HUES64 (cell line): ENCODE measurements at regions not wholly inside any gene's neighbourhood (a gene's known extent, or its start where the extent isn't known, plus 50 kb on each side); places are given as distances from the start of the nearest gene placed in this dataset.

ENCODE experiments used
- H3K27ac ChIP-seq: 2 replicates; pipeline ENCODE4 v1.7.0; 2013; ENCODE audit warnings: low read depth, low read length, inconsistent platforms
- H3K27me3 ChIP-seq: 2 replicates; pipeline ENCODE4 v1.6.1; 2013; ENCODE audit warnings: mild to moderate bottlenecking, low read length; ENCODE audit not compliant: insufficient read depth
- H3K36me3 ChIP-seq: 2 replicates; pipeline ENCODE4 v1.6.1; 2013; ENCODE audit warnings: mild to moderate bottlenecking, low read length; ENCODE audit not compliant: insufficient read depth
- H3K4me1 ChIP-seq: 2 replicates; pipeline ENCODE4 v1.6.1; 2013; ENCODE audit warnings: mild to moderate bottlenecking, low read length, moderate library complexity; ENCODE audit not compliant: insufficient read depth
- H3K4me3 ChIP-seq: 2 replicates; pipeline ENCODE4 v1.5.1; 2013; ENCODE audit warnings: mild to moderate bottlenecking, low read length, moderate library complexity
- H3K9ac ChIP-seq: 2 replicates; pipeline ENCODE4 v1.6.1; 2013; ENCODE audit warnings: mild to moderate bottlenecking, low read depth, low read length
- H3K9me3 ChIP-seq: 2 replicates; pipeline ENCODE4 v1.6.1; 2013; ENCODE audit warnings: low read depth, low read length; ENCODE audit not compliant: insufficient read depth
- WGBS: fragments of 150-250, 120-280 bp; methylation state at CpG from one replicate; pipeline ENCODE4 v1.1.7; 2013; ENCODE audit warnings: missing lambda C conversion rate; 5-methylcytosine and 5-hydroxymethylcytosine counted together

- Histone ChIP-seq H3K9ac (no peak overlapping the region), H3K4me1 (no peaks in the 10 kb centered on the region), H3K9me3 (no peaks in the 10 kb centered on the region), H3K27ac (no peak overlapping the region), H3K27me3 (no peaks in the 10 kb centered on the region), H3K4me3 (no peak overlapping the region), H3K36me3 (no peaks in the 10 kb centered on the region)
- WGBS, result 20% methylated on average over 1 of the region's 1 CpG
These were observed 700.0 kb upstream of the PCDH15 start for GRCh38 chr10:55500931-55501559.

DNA sequence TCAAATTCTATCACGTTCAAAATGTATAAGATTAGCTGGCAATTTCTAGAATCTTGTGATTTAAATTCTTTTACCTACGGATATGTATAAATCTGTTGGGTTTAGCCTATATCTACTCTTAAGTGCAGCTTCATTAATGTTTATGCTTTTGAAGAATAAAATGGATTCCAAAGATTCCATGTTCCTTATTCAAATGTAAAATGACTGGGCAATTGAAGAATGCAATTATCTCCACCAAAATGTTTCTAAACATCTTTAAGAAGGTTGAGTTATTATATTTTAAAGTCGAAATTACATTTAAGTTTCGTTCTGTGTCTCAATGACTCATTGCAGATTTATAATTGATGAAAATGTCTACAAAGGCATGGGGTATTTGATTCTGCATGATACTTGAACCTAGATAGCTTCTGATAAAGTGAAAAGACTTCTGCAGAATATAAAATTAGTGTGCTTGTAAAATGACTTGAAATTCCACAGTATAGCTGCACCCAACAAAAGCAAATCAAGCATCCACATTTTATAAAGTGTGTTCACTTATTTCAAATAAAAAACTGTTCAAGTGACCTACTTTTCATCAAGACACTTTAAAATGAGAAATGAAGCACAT lies 697.0 kb upstream of the PCDH15 start:
- Histone ChIP-seq H3K9me3 (no peaks in the 10 kb centered on the region), H3K36me3 (no peaks in the 10 kb centered on the region), H3K27me3 (no peaks in the 10 kb centered on the region), H3K9ac (no peak overlapping the region), H3K4me3 (no peak overlapping the region), H3K27ac (no peak overlapping the region), H3K4me1 (no peaks in the 10 kb centered on the region)
- 94% methylated on average over 4 of the region's 4 CpGs for whole genome bisulfite sequencing

- Histone ChIP-seq H3K4me3 (no peak overlapping the region), H3K36me3 (no peaks in the 10 kb centered on the region), H3K9ac (no peak overlapping the region), H3K4me1 (no peaks in the 10 kb centered on the region), H3K27ac (no peak overlapping the region), H3K9me3 (no peaks in the 10 kb centered on the region), H3K27me3 (no peaks in the 10 kb centered on the region)
These were observed 694.5 kb upstream of the PCDH15 start for GRCh38 chr10:55495555-55495954.

DNA sequence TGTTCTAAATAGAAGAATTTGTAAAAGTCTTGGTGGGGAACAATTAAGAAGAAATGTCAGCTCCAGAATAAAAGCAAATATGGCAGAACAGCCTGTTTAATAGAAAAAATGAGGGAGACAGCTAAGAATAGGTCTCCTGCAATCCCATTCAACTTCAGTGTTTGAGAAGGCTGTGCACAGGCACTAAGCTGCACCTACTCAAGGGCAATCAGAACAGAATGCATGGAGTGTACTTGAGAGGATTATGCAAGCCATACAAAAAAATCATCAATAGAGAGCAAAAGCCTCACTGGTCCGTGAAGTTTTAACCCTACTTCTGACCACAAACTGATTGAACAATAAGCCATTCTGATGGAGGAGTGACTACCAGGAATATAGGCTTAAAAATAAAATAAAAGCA lies 690.7 kb upstream of the PCDH15 start:
- 100% methylated on average over 1 of the region's 1 CpG for WGBS
- H3K27me3 ChIP-seq, result no peaks in the 10 kb centered on the region

DNA sequence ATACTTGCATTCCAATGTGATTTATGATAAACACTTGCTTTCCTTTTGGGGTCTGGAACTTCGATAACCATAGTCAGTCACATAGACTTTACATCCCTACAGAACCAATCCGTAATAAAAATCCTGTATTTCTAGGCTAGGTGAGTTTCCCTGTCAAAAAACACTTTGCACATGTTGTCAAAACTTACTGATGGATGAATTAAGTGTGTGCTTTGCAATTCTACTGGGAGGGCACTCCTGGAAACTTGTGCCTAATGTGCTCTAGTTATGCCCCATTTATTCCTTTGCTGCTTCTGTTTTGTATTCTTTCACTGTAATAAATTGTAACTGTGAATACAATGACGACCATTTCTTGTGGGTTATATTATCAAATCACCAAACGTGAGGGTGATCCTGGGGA lies 684.8 kb upstream of the PCDH15 start:
- Histone ChIP-seq H3K27ac (no peak overlapping the region), H3K4me3 (no peak overlapping the region), H3K27me3 (no peaks in the 10 kb centered on the region), H3K4me1 (no peaks in the 10 kb centered on the region), H3K36me3 (no peaks in the 10 kb centered on the region), H3K9me3 (peaks cover 6% of the 10 kb centered on the region), H3K9ac (no peak overlapping the region)
- WGBS, result 86% methylated on average over 2 of the region's 4 CpGs

More for the DNA sequence above, 690.7 kb upstream of the PCDH15 start:
- H3K4me1 ChIP-seq, result no peaks in the 10 kb centered on the region
- no peak overlapping the region for H3K27ac ChIP-seq
- H3K9me3 ChIP-seq, result no peaks in the 10 kb centered on the region
- no peak overlapping the region for H3K9ac ChIP-seq
- no peaks in the 10 kb centered on the region for H3K36me3 ChIP-seq
- H3K4me3 ChIP-seq, result no peak overlapping the region

- 100% methylated on average over 1 of the region's 1 CpG for WGBS
- Histone ChIP-seq H3K4me3 (no peak overlapping the region), H3K27ac (no peak overlapping the region)
These were observed 675.1 kb upstream of the PCDH15 start for GRCh38 chr10:55476129-55476528.

DNA sequence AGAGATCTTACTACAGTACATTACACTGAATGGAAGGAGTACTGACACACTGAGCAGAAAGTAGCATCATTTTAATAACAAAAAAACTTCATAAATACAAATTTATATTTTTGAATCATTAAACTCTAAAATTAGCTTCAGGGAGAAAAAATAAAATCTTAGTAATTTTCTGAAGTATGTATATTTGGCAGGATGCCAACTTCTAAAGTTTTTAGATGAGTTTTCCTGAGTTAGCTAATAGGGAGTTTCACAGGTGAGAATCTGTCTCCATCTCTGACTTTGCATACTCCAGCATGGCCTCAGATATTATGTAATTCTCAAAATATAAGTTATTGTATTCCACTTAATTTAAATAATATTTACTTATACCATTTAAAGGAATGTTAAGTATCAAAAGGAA lies 673.2 kb upstream of the PCDH15 start:
- Histone ChIP-seq H3K4me3 (no peak overlapping the region), H3K36me3 (no peaks in the 10 kb centered on the region), H3K9me3 (no peaks in the 10 kb centered on the region; the same call in 1 of the 2 replicates), H3K9ac (no peak overlapping the region), H3K4me1 (no peaks in the 10 kb centered on the region), H3K27me3 (no peaks in the 10 kb centered on the region), H3K27ac (no peak overlapping the region)

More at GRCh38 chr10:55476129-55476528, 675.1 kb upstream of the PCDH15 start:
- no peaks in the 10 kb centered on the region for H3K36me3 ChIP-seq
- H3K4me1 ChIP-seq, result no peaks in the 10 kb centered on the region
- no peaks in the 10 kb centered on the region for H3K27me3 ChIP-seq
- H3K9ac ChIP-seq, result no peak overlapping the region
- H3K9me3 ChIP-seq, result no peaks in the 10 kb centered on the region

DNA sequence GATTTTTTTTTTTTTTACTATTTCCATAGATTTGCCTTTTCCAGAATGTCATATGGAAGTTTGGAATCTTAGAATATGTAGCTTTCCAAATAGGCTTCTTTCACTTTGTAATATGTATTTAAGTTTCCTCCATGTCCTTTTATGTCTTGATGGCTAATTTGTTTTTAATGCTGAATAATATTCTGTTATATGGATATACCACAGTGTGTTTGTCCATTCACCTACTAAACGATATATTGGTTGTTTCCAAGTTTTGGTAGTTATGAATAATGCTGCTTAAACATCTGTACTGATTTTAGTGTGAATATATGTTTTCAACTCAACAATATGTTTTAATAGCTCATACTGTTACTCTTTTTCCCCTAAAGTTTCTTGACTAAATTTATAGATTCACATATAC lies 669.8 kb upstream of the PCDH15 start:
- Histone ChIP-seq H3K27me3 (no peaks in the 10 kb centered on the region), H3K4me1 (no peaks in the 10 kb centered on the region), H3K4me3 (no peak overlapping the region), H3K27ac (no peak overlapping the region), H3K9me3 (no peaks in the 10 kb centered on the region; the same call in 1 of the 2 replicates), H3K9ac (no peak overlapping the region), H3K36me3 (no peaks in the 10 kb centered on the region)
- WGBS, result no CpG with 5 or more reads among the region's 1 CpG

- WGBS, result 91% methylated on average over 1 of the region's 2 CpGs
- Histone ChIP-seq H3K9me3 (no peaks in the 10 kb centered on the region; the same call in 1 of the 2 replicates), H3K36me3 (no peaks in the 10 kb centered on the region)
These were observed 665.9 kb upstream of the PCDH15 start for GRCh38 chr10:55466806-55467504.

DNA sequence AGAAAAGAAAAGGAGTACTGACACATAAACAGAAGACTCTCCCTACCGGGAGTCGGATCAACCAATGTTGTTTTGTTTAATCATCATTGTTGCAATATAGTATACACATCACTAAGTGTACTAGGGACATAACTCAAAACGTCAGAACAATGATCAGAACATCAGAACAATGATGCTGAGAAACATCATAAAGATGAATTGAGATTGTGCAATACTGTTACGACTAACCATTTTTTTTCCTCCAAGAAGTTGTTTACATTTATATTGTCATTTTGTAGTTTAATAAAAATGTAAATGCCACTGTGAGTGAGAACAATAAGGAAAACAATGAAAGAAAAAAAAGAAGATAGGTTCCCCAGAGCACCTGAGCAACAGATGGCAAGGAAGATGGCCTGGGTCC lies 663.1 kb upstream of the PCDH15 start:
- no peaks in the 10 kb centered on the region for H3K36me3 ChIP-seq
- H3K27ac ChIP-seq, result no peak overlapping the region
- no peak overlapping the region for H3K9ac ChIP-seq
- no peaks in the 10 kb centered on the region for H3K9me3 ChIP-seq
- no peaks in the 10 kb centered on the region for H3K27me3 ChIP-seq
- no peaks in the 10 kb centered on the region for H3K4me1 ChIP-seq
- WGBS, result 93% methylated on average over 3 of the region's 4 CpGs
- H3K4me3 ChIP-seq, result no peak overlapping the region

More at GRCh38 chr10:55466806-55467504, 665.9 kb upstream of the PCDH15 start:
- H3K9ac ChIP-seq, result no peak overlapping the region
- H3K4me1 ChIP-seq, result no peaks in the 10 kb centered on the region
- H3K27me3 ChIP-seq, result no peaks in the 10 kb centered on the region
- H3K27ac ChIP-seq, result no peak overlapping the region
- no peak overlapping the region for H3K4me3 ChIP-seq

DNA sequence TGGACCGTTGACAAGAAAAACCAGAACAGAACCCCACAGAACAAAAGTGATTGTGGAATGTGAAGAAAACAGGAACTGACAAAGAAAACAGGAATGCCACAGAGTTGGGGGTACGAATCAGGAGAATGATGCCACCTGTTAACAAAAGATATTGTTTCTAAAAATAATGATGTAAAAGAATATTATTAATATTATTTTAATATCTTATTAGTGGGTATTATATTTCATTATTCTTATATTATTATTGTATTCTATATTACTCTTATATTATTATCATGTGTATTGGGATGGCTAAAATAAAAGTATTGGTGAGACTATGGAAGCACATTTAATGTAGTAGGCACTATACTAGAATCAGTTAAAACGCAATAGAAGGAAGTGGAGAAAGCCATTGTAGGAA lies 659.0 kb upstream of the PCDH15 start:
- H3K4me3 ChIP-seq, result no peak overlapping the region
- no peaks in the 10 kb centered on the region for H3K9me3 ChIP-seq
- no peaks in the 10 kb centered on the region for H3K27me3 ChIP-seq
- H3K4me1 ChIP-seq, result no peaks in the 10 kb centered on the region
- no peaks in the 10 kb centered on the region for H3K36me3 ChIP-seq
- no peak overlapping the region for H3K27ac ChIP-seq
- 95% methylated on average over 2 of the region's 3 CpGs for WGBS
- no peak overlapping the region for H3K9ac ChIP-seq
